ENCODE measurements at regions not wholly inside any gene's neighbourhood (a gene's known extent, or its start where the extent isn't known, plus 50 kb on each side); places are given as distances from the start of the nearest gene placed in this dataset.

DNA sequence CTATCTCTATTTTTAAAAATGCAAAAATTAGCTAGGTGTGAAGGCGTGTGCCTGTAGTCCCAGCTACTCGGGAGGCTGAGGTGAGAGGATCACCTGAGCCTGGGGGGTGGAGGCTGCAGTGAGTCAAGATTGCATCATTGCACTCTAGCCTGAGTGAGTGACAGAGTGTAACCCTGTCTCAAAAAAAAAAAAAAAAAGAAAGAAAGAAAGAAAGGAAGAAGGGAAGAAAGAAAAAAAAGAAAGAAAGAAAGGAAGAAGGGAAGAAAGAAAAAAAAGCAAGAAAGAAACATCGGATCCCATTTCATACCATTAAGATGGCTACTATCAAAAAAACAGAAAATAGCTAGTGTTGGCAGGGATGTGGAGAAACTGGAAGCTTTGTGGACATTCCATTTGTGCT, 136.8 kb upstream of the WNT4 start:
- Mint-ChIP-seq H3K27me3 (peaks cover 11% of the 10 kb centered on the region), H3K9me3 (peaks cover 4% of the 10 kb centered on the region), H3K4me1 (no peaks in the 10 kb centered on the region), H3K36me3 (ENCODE audit: low read depth) (no peaks in the 10 kb centered on the region), H3K27ac (no peak overlapping the region), H3K4me3 (no peak overlapping the region)
- no peak for DNase-seq
- no peak for ATAC-seq

DNA sequence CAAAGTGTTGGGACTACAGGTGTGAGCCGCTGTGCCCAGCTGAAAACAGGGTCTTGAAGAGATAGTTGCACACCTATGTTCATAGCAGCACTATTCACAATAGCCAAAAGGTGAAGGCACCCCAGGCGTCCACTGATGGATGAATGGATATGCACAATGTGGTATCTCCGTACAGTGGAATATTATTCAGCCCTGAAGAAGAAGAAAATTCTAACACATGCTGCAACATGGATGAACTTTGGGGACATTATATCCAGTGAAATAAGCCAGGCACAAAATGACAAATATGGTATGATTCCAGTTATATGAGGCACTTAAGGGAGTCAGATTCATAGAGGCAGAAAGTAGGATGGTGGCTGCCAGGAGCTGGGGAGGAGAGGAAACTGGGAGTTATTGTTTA, 137.6 kb upstream of the WNT4 start:
- DNase-seq (no peak), ATAC-seq (no peak)
- no peak overlapping the region for H3K27ac Mint-ChIP-seq
- peaks cover 11% of the 10 kb centered on the region for H3K27me3 Mint-ChIP-seq
- H3K4me1 Mint-ChIP-seq = no peaks in the 10 kb centered on the region
- H3K9me3 Mint-ChIP-seq = peaks cover 4% of the 10 kb centered on the region
- H3K36me3 Mint-ChIP-seq (ENCODE audit: low read depth) = no peaks in the 10 kb centered on the region
- no peak overlapping the region for H3K4me3 Mint-ChIP-seq

DNA sequence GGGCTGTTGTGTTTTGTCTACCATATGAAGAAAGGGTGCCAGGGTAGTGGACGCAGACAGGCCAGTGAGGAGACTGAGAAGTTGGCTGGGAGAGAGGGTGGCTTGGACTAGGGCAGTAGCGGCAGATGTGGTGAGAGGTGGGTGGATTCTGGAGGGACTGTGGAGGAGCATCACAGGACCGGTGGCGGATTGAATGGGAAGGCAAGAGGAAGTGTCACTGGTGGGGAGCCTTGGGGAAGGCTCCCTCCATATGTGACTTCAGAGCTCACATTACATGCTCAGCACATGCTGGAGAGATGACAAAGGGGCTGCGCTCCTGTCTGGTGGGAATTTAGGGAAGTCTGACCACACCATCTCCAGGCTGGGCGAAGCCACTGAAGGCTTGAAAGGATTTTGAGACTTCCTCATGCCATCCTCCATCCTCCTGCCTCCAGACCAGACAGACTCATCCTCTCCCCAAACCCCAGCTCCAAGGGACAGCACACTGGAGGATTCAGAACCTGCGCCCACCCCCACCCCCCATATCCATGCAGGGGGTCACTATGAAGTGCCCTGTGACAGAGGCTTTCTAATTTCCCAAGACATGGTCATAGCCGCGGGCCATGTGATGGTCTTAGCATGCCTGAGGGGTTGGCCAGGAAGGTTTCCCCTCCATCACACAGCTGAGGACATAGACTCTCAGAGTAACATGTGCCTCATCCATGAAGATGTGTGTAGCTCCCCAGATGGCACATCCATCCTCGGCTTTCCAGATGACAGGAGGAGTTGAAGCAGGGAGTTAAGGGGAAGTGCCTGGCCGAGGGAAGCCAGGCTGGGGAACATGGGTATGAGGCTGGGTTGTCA, 138.8 kb upstream of the WNT4 start:
- peaks cover 9% of the 10 kb centered on the region for H3K27me3 Mint-ChIP-seq
- DNase-seq = no peak
- H3K4me1 Mint-ChIP-seq = no peaks in the 10 kb centered on the region
- peaks cover 4% of the 10 kb centered on the region for H3K9me3 Mint-ChIP-seq
- ATAC-seq = no peak
- H3K36me3 Mint-ChIP-seq (ENCODE audit: low read depth) = no peaks in the 10 kb centered on the region
- H3K4me3 Mint-ChIP-seq = no peak overlapping the region
- H3K27ac Mint-ChIP-seq = no peak overlapping the region

DNA sequence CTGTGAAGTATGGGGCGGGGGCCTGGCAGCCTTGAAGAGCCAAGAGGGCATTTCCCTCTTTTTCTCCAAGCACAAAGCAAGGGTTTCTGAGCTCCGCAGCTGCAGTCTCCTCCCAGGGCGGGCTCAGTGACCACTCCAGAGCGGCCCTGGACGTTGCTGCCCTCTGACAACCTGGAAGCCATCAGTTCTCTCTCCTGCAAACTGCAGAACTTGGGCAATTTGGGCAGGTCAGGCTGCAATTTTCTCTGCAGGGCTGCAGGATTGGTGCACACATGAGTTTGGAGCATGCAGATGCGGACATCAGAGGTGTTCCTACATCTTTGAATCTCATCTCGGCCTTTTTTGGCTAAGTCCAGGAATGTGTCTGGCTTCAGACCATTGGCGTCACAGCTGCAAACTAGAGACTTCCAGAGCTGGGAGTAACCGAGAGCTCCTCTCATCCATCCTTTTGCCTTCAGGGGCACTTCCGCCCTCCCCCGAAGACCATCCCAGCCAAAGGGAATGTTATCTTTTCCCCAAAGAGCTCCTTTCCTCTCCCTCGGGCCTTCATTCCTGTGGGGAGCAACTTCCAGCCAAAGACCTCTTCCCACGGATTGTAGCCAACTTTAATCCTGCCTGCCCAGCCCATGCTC, 139.6 kb upstream of the WNT4 start:
- no peak overlapping the region for H3K27ac Mint-ChIP-seq
- ATAC-seq = no peak
- peaks cover 4% of the 10 kb centered on the region for H3K9me3 Mint-ChIP-seq

DNA sequence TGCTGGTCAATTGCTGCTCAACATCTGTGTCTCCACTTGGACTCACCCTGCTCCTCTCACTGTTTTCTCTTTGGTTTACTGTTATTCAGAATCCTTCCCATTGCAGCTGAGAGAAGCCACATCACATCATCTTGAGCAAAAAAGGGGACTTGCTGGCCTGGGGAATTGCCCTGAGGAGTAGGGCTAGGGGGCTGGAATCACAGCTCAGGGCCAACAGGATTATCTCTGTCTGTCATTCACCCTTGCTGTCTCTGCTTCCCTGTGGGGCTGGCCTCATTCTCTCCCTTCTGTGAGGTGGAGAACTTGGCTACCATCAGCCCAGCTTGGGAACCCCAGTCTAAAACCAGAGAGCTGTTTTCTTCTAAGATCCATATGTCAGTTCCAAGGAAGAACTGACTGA, 140.7 kb upstream of the WNT4 start:
- H3K9me3 Mint-ChIP-seq = peaks cover 4% of the 10 kb centered on the region
- no peak for ATAC-seq

More for the DNA sequence above, 139.6 kb upstream of the WNT4 start:
- DNase-seq = no peak
- H3K4me3 Mint-ChIP-seq = no peak overlapping the region
- H3K27me3 Mint-ChIP-seq = peaks cover 7% of the 10 kb centered on the region
- no peaks in the 10 kb centered on the region for H3K36me3 Mint-ChIP-seq (ENCODE audit: low read depth)
- H3K4me1 Mint-ChIP-seq = no peaks in the 10 kb centered on the region

DNA sequence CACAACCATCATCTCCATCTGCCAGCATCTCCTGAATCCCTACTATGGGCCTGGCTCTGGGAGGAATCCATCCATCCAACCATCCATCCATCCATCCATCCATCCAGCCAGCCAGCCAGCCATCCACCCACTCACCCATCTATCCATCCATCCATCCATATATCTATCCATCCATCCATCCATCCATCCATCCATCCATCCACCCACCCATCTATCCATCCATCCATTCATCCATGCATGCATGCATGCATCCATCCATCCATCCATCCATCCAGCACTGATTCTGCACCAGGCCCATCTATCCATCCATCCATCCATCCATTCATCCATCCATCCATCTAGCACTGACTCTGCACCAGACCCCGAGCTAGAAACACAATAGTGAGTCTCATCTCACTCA, 141.3 kb upstream of the WNT4 start:
- H3K9me3 Mint-ChIP-seq = peaks cover 4% of the 10 kb centered on the region
- H3K4me3 Mint-ChIP-seq = no peak overlapping the region
- no peaks in the 10 kb centered on the region for H3K36me3 Mint-ChIP-seq (ENCODE audit: low read depth)
- H3K4me1 Mint-ChIP-seq = peaks cover 2% of the 10 kb centered on the region
- H3K27ac Mint-ChIP-seq = no peak overlapping the region
- no peak for DNase-seq
- no peak for ATAC-seq
- H3K27me3 Mint-ChIP-seq = peaks cover 7% of the 10 kb centered on the region

More for the DNA sequence above, 140.7 kb upstream of the WNT4 start:
- Mint-ChIP-seq H3K27ac (no peak overlapping the region), H3K4me1 (no peaks in the 10 kb centered on the region), H3K27me3 (peaks cover 7% of the 10 kb centered on the region), H3K36me3 (ENCODE audit: low read depth) (no peaks in the 10 kb centered on the region), H3K4me3 (no peak overlapping the region)
- DNase-seq = no peak

DNA sequence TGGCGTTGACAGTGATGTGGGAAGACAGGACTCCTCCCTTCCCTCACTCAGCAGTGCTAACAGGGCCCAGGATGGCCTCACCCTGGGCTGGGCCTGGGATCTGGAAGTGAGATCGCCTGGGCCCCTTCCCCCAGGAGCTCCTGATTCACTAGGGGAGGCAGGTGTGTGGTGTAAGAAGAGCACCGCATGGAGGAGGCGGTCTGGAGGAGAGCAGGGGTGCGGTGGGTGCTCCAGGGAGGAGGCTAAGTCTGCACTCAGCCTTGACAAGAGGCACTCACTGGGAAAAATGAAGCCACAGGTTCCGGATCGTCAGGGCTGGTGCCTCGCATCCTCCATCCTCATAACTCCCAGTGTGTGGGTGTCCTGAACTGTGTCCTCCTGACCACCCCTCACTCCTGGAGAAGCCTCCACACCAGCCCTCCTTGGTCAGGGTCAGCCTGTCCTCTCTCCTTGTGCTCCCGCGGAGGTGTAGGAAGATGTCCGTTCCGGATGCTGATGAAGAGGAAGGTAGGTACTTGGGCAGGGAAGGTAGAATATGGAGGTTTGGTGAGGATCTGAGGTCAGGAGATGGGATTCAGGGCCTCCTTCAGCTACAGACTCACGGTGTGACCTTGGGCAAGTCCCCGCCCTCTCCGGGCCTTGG, 142.1 kb upstream of the WNT4 start:
- Mint-ChIP-seq H3K4me3 (no peak overlapping the region), H3K9me3 (peaks cover 4% of the 10 kb centered on the region), H3K36me3 (ENCODE audit: low read depth) (no peaks in the 10 kb centered on the region), H3K27ac (no peak overlapping the region), H3K4me1 (peaks cover 2% of the 10 kb centered on the region), H3K27me3 (peaks cover 9% of the 10 kb centered on the region)
- ATAC-seq (no peak), DNase-seq (no peak)

DNA sequence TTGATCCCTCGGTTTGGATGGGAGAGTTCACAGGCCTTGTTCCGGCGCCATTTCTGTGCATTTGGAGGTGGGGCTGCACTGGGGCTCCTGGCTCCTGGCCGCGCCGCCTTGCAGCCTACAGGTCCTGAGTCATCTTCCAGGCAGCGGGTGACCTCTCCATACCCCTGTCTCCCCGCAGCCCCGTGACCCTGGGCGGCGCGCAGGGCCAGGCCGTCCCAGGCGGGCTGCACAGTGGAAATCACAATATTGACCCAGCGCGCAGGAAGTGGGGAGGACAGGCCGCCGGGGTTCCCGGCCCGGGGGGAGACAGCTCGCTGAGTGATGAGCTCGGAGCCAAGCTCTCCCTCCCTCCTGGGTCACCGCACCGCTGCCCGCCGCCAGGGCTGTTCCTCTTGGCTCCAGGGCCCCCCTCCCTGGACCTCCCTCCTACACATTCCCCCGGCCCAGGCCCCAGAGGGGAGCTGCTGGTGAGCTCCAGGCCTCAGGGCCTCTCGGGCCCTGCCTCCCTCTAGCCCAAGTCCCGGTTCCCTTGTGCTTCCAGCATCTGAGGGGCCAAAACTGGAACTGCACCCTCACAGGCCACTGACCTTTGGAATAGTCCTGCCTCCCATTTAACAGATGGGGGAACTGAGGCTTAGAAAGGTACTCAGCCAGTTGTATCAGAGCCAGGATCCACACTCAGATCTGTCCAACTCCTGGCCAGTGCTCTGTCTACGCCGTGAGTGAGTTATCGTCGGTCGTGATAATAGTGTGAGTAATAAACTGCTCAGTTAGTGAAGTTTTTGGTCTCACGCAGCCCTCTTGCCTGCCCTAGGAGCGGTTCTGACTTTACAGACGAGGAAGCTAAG, 142.9 kb upstream of the WNT4 start:
- peaks cover under 1% of the 10 kb centered on the region for H3K9me3 Mint-ChIP-seq
- no peak overlapping the region for H3K4me3 Mint-ChIP-seq
- H3K27ac Mint-ChIP-seq = no peak overlapping the region
- ATAC-seq (no peak), DNase-seq (no peak)
- no peaks in the 10 kb centered on the region for H3K36me3 Mint-ChIP-seq (ENCODE audit: low read depth)
- H3K4me1 Mint-ChIP-seq = peaks cover 2% of the 10 kb centered on the region
- peaks cover 9% of the 10 kb centered on the region for H3K27me3 Mint-ChIP-seq

DNA sequence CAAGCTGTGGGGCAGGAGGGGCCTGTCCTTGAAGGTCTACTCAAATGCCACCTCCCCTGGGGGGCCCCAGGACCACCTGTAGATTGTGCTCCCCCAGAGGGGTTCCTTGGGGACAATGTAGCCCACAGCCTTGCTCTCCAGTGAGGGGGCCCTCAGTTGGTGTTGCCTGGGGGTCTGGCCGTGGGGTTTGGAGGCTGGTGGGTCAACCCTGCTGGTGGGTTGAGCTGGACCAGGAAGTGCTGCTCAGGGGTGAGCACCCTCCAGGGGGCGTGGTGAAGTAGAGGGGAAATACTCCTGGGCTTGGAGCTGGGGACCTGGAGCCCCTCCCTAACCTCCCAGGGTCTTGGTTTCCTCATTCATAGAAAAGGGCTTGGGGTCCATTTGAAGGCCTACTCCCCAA, 143.6 kb upstream of the WNT4 start:
- H3K27ac Mint-ChIP-seq = no peak overlapping the region
- no peak overlapping the region for H3K4me3 Mint-ChIP-seq
- peaks cover 10% of the 10 kb centered on the region for H3K27me3 Mint-ChIP-seq
- ATAC-seq = no peak
- no peaks in the 10 kb centered on the region for H3K36me3 Mint-ChIP-seq (ENCODE audit: low read depth)
- no peaks in the 10 kb centered on the region for H3K9me3 Mint-ChIP-seq
- DNase-seq = no peak
- peaks cover 2% of the 10 kb centered on the region for H3K4me1 Mint-ChIP-seq

DNA sequence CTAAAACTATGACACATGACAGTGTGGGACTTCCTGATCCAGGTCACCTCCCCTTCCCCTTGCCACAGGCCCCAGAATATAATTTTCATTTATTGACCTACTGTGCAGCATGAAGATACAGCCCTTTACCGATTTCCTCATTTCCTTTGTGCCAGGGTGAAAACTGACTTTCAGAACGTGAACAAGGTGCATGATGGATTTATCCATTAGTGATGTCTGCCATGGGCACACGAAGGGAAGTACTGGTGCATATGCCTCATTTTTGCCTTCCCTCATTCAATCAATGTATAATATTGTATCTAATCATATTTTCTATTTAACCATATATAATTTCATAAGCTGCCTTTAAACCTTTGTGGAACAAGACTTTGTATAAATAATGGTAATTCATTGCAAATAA, 144.4 kb upstream of the WNT4 start:
- no peak for ATAC-seq
- Mint-ChIP-seq H3K36me3 (ENCODE audit: low read depth) (no peaks in the 10 kb centered on the region), H3K4me1 (peaks cover 2% of the 10 kb centered on the region), H3K27me3 (peaks cover 8% of the 10 kb centered on the region), H3K9me3 (no peaks in the 10 kb centered on the region), H3K27ac (no peak overlapping the region), H3K4me3 (no peak overlapping the region)
- no peak for DNase-seq

DNA sequence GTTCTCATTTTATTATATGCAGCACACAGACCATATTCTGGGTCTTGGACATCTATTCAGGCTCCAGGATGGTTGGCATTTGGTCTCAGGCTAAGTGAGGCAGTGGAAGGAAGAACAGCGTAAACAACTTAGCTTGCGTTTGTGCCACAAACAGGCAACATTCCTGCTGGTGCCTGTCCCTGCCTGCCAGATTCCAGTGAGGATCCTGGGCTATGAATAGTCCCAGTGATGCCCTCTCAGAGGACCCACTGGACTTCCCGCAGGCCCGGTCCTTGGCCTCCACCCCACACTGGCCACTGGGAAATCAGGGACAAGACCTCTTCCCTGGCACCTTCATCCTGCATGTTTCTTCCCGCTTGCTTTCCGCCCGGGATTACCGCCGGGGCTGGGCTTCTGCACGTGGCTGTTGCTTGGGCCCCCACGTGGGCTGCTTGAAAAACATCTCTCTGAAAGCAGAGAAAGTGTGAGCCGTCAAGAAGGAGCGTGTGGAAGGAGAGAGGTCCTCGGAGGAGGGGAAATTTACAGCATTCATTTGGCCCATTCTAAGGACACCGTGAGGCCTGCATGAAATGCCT, 145.1 kb upstream of the WNT4 start:
- Mint-ChIP-seq H3K27me3 (peaks cover 12% of the 10 kb centered on the region), H3K4me1 (peaks cover 2% of the 10 kb centered on the region), H3K9me3 (no peaks in the 10 kb centered on the region), H3K4me3 (no peak overlapping the region), H3K27ac (no peak overlapping the region), H3K36me3 (ENCODE audit: low read depth) (no peaks in the 10 kb centered on the region)
- no peak for ATAC-seq
- no peak for DNase-seq

DNA sequence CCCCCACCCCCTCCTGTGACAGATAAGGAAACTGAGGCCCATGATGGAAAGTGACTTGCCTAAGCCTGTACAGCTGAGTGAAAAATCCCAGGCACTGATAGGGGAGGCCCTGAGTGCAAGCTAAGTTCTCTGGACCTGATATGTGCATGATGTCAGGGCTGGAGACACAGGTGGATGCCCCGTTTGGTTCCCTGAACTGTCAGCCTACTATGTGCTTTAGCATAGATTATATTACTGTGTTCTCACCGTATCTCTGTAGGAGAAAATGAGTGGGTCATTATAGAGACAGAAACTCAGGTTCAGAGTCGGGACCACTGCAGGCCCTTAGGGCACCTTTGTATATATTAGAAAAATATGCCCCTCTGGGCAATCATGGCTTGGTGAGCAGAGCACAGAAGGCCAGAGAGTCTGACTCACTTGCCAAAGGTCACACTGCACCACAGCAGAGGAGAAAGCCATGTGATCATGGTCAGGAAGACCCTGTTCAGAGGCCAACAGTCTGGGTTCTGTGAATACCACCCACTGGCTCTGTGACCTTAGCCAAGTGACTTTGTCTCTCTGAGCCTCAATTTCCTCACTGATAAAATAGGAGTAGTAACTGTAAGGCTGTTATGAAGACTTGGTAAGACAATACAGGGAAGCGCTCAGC, 145.8 kb upstream of the WNT4 start:
- Mint-ChIP-seq H3K4me3 (no peak overlapping the region), H3K4me1 (peaks cover 2% of the 10 kb centered on the region), H3K9me3 (no peaks in the 10 kb centered on the region), H3K27me3 (peaks cover 15% of the 10 kb centered on the region), H3K27ac (no peak overlapping the region), H3K36me3 (ENCODE audit: low read depth) (no peaks in the 10 kb centered on the region)
- ATAC-seq (peak; percentile 75), DNase-seq (no peak)

DNA sequence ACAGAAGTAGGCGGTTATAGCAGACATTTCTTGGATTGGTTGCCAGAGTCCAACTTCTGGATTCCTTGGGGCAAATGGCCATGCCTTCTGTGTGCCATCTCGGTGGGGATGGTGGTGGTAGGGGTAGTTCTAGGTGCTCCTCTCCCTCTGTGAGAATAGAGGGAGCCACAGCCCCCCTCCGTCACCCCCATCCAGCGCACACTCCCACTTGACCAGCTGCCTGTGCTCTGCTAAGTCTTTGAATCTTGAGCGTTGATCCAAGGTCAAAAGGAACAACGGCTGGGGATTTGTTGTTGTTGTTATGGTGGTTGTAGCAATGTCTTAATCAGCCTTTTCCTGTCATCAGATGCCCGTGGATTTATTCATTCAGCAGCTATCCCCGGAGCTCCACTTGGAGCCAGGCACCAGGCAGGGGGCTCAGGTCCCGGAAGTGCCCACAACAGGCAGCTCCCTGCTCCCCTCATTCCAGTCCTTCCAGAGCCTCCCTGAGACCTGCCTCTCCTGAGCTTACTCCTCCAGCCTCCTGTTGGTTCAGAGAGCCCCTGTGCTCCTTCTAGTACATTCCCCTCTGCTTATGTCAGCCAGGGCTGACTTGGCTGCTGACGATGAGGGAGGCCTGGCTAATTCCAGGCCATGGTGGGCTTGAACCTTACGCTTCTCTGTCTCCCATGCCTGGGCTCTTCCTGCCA, 146.6 kb upstream of the WNT4 start:
- peaks cover 2% of the 10 kb centered on the region for H3K4me1 Mint-ChIP-seq
- ATAC-seq = no peak
- no peak overlapping the region for H3K4me3 Mint-ChIP-seq
- H3K36me3 Mint-ChIP-seq (ENCODE audit: low read depth) = no peaks in the 10 kb centered on the region
- DNase-seq = no peak
- H3K9me3 Mint-ChIP-seq = no peaks in the 10 kb centered on the region
- H3K27me3 Mint-ChIP-seq = peaks cover 19% of the 10 kb centered on the region
- no peak overlapping the region for H3K27ac Mint-ChIP-seq
